ENCODE measurements at regions not wholly inside any gene's neighbourhood (a gene's known extent, or its start where the extent isn't known, plus 50 kb on each side); places are given as distances from the start of the nearest gene placed in this dataset.

GRCh38 chr2:19251554-19251953, 106.9 kb downstream of the OSR1 start:
- no peak overlapping the region for H2AFZ ChIP-seq (ENCODE audit: control insufficient read depth, low read length)
- H3K4me1 ChIP-seq (ENCODE audit: control insufficient read depth, extremely low read depth, insufficient read depth, low read length), result peaks cover 11% of the 10 kb centered on the region
- TF ChIP-seq EZH2 (IDR thresholded peaks at IDR 0.05; ENCODE audit: low read length) (no peak), CTCF (optimal IDR thresholded peaks at IDR 0.05 in 1 of 3, IDR thresholded peaks at IDR 0.05 in 1 of 3, conservative IDR thresholded peaks at IDR 0.05 in 1 of 3; ENCODE audit: extremely low read depth in 1 of 3, insufficient read depth in 2 of 3, low read length in 3 of 3) (no peak)
- no peaks in the 10 kb centered on the region for H3K36me3 ChIP-seq (ENCODE audit: control insufficient read depth in 2 of 2, extremely low read depth in 1 of 2, insufficient read depth in 2 of 2, low read length in 2 of 2)
- H3K9ac ChIP-seq (ENCODE audit: control insufficient read depth, extremely low read depth, insufficient read depth, low read length), result no peak overlapping the region
- no peak overlapping the region for H3K4me3 ChIP-seq (ENCODE audit: control insufficient read depth in 2 of 3, extremely low read depth in 1 of 3, insufficient read depth in 2 of 3, low read depth in 1 of 3, low read length in 3 of 3)
- no peaks in the 10 kb centered on the region for H3K27me3 ChIP-seq (ENCODE audit: control insufficient read depth, extremely low read depth, insufficient read depth, low read length)
- H3K9me3 ChIP-seq (ENCODE audit: control insufficient read depth, low read depth, low read length), result no peaks in the 10 kb centered on the region
- no peaks in the 10 kb centered on the region for H4K20me1 ChIP-seq (ENCODE audit: control insufficient read depth, extremely low read depth, insufficient read depth, low read length)
- no peaks in the 10 kb centered on the region for H3K9me1 ChIP-seq (ENCODE audit: control insufficient read depth, extremely low read depth, insufficient read depth, low read length)
- FAIRE-seq (peak; percentile 55), DNase-seq (ENCODE audit: low read depth, low spot score) (no peak)
- no peak overlapping the region for H3K27ac ChIP-seq (ENCODE audit: control insufficient read depth, insufficient read depth, low read length)
- no peaks in the 10 kb centered on the region for H3K79me2 ChIP-seq (ENCODE audit: control insufficient read depth, insufficient read depth, low read length)
- dilution Hi-C loops (cut with MboI; ENCODE audit: extremely low pct_ligation_motif_present, low sequenced_read_pairs), result no loop called here
- no peak overlapping the region for H3K4me2 ChIP-seq (ENCODE audit: control insufficient read depth, extremely low read depth, insufficient read depth, low read depth, low read length)

DNA sequence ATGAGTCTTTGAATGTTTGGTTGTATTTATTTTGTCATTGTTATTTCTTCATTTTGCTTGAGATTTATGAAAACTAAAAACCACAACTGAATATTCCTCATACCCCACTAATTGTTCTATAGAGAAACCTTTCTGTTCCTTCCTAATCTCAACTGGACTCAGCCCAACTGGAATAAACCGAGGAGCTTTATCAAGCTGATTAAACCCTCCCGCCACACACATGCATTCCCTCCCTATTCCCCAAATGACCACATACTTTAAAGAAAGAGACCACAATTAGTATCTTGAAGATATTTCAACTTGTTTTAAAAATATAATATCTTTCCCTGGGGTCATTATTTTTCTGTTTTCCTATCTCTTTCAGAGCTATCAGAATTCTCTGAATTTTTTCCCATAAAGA, 107.5 kb downstream of the OSR1 start:
- no peak for DNase-seq (ENCODE audit: low read depth, low spot score)
- H3K4me3 ChIP-seq (ENCODE audit: control insufficient read depth in 2 of 3, extremely low read depth in 1 of 3, insufficient read depth in 2 of 3, low read depth in 1 of 3, low read length in 3 of 3), result no peak overlapping the region
- peaks cover 5% of the 10 kb centered on the region for H3K4me1 ChIP-seq (ENCODE audit: control insufficient read depth, extremely low read depth, insufficient read depth, low read length)
- no peak overlapping the region for H3K4me2 ChIP-seq (ENCODE audit: control insufficient read depth, extremely low read depth, insufficient read depth, low read depth, low read length)
- no peaks in the 10 kb centered on the region for H3K9me1 ChIP-seq (ENCODE audit: control insufficient read depth, extremely low read depth, insufficient read depth, low read length)
- no peaks in the 10 kb centered on the region for H3K9me3 ChIP-seq (ENCODE audit: control insufficient read depth, low read depth, low read length)
- TF ChIP-seq CTCF (optimal IDR thresholded peaks at IDR 0.05 in 1 of 3, IDR thresholded peaks at IDR 0.05 in 1 of 3, conservative IDR thresholded peaks at IDR 0.05 in 1 of 3; ENCODE audit: extremely low read depth in 1 of 3, insufficient read depth in 2 of 3, low read length in 3 of 3), result no peak
- TF ChIP-seq EZH2 (IDR thresholded peaks at IDR 0.05; ENCODE audit: low read length), result no peak
- H3K79me2 ChIP-seq (ENCODE audit: control insufficient read depth, insufficient read depth, low read length), result no peaks in the 10 kb centered on the region
- H3K36me3 ChIP-seq (ENCODE audit: control insufficient read depth in 2 of 2, extremely low read depth in 1 of 2, insufficient read depth in 2 of 2, low read length in 2 of 2), result no peaks in the 10 kb centered on the region
- H2AFZ ChIP-seq (ENCODE audit: control insufficient read depth, low read length), result no peak overlapping the region
- H4K20me1 ChIP-seq (ENCODE audit: control insufficient read depth, extremely low read depth, insufficient read depth, low read length), result no peaks in the 10 kb centered on the region
- no peak overlapping the region for H3K9ac ChIP-seq (ENCODE audit: control insufficient read depth, extremely low read depth, insufficient read depth, low read length)
- H3K27ac ChIP-seq (ENCODE audit: control insufficient read depth, insufficient read depth, low read length), result no peak overlapping the region
- no peak for FAIRE-seq
- dilution Hi-C loops (cut with MboI; ENCODE audit: extremely low pct_ligation_motif_present, low sequenced_read_pairs), result no loop called here
- H3K27me3 ChIP-seq (ENCODE audit: control insufficient read depth, extremely low read depth, insufficient read depth, low read length), result no peaks in the 10 kb centered on the region

All from keratinocyte (primary cell).